Stimulated activated CD8-positive, alpha-beta memory T cell treated with anti-CD3 and anti-CD28 coated beads, Interleukin-2, amount 100 ng/mL, for 48 hours (primary cell): ENCODE measurements at regions not wholly inside any gene's neighbourhood (a gene's known extent, or its start where the extent isn't known, plus 50 kb on each side); places are given as distances from the start of the nearest gene placed in this dataset.
"Not testable (repeated sequence)": the region's sequence is repeated elsewhere in the genome, so short reads cannot be mapped to it uniquely, and the experiment has no call there.

Experiments
- DNase-seq, 2 donors: peaks; one replicate each; pipeline ENCODE4 v3.0.0-alpha.2; 2020; ENCODE audit warnings: low read depth in 2 of 2

DNA sequence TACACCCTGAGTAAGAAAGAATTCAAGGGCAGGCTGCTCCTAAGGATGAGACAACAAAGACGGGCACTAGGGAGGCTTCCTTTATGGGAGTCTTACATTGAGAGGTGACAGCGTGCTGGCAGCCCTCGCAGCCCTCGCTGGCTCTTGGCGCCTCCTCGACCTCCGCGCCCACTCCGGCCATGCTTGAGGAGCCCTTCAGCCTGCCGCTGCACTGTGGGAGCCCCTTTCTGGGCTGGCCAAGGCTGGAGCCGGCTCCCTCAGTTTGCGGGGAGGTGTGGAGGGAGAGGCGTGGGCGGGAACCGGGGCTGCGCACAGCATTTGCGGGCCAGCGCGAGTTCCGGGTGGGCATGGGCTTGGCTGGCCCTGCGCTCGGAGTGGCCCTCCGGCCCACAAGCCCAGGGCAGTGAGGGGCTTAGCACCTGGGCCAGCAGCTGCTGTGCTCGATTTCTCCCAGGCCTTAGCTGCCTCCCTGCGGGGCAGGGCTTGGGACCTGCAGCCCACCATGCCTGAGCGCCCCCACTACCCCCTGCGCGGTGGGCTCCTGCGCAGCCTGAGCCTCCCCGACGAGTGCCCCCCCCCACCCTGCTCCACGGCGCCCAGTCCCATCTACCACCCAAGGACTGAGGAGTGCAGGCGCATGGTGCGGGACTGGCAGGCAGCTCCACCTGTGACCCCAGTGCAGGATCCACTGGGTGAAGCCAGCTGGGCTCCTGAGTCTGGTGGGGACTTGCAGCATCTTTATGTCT, 75.3 kb downstream of the BARX1 start:
- DNase-seq = not testable (repeated sequence)

DNA sequence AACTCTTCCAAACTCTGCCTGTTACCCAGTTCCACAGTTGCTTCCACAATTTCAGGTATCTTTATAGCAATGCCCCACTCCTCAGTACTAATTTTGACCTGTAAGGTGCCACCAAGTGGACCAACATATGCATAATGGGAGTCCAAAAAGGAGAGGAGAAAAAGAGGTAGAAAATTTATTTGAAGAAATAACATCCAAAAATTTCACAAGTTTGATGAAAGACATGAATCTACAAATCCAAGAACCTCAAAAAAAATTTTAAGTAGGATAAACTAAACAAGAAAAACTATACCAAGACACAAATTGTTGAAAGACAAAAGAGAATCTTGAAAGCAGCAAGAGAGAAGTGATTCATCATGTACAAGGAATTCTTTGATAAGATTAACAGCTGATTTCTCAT, 79.8 kb downstream of the BARX1 start:
- DNase-seq = no peak

DNA sequence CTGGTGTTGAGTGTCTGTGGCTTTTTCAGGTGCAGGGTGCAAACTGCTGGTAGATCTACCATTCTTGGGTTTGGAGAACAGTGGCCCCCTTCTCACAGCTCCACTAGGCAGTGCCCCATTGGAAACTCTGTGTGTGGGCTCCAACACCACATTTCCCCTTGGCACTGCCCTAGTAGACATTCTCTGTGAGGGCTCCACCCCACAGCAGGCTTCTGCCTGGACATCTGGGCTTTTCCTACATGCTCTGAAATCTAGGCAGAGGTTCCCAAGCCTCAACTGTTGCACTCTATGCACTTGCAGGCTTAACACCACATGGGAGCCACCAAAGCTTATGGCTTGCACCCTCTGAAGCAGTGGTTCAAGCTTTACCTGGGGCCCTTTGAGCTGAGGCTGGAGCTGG, 80.9 kb downstream of the BARX1 start:
- no peak for DNase-seq

DNA sequence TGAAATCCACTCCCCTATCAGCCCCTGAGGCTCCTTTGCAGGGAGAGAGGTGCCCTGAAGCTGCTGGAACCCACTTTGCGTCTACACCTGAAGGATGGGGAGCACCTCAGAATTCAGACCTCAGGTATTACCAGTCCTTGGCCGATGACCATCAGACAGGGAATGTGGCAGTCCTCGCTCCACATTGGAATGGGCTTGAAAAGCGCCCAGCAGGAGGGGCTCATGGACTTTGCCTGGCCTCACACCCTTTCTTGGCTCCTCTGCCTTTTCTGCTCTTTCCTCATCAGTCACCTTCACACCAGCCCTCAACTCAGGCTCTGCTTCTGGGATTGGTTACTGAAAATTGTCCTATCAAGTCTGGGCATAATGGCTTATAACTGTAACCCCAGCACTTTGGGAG, 83.9 kb downstream of the BARX1 start:
- DNase-seq = no peak

DNA sequence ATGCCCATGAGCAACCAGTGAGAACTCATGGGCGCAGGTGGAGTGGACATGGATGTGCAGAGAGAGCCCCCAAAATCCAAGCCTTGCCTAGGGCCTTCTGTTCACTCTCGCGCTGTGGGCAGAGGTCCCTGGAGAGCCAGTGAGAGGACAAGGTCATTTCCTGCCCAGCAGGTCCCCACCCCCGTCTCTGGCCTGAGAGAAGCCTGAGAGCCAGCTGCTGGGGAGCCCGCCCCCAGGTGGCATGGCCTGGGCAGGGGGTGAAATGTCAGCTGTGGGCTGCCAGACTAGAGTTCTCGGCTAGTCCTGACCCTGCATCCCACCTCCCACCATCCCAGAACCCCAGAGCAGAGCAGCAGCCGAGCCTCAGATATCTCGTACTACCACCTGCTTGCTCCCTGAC, 85.3 kb downstream of the BARX1 start:
- no peak for DNase-seq

DNA sequence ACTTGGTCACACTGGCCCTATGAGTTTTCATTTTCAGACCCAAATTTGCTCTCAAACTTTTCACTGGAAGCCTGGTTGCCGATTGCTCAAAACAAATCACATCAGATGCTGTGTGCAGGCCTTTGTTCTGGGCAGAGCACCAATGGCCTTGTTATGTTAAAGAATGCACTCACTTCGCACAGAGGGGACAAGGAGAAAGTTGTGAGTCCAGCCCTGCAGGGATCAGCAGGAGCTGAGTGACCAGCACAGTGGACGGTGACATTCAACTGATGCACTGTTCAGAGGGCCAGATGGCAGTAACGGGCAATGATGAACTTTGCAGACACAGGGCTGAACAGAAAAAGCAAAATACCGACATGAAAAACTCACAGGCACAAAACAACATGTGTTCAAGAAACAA, 86.1 kb downstream of the BARX1 start:
- DNase-seq = no peak

DNA sequence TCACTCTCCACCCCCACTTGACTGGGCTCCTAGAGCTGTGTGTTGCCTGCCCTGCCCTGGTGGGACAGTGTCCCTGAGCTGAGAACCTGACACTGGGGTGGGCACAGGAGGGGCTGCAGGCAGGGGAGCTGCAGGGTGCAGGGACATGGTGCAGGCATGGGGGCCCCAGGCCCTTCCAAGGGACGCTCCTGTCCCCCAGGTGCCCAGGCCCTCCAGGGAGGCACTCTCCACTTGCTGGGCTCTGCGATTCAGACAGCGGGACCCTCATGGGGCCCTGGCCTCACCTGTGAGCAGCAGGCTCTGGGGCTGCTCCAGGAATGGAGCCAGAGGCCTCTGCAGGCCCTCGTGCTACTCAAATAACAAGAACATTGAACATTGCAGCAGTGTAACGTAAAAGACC, 89.4 kb downstream of the BARX1 start:
- no peak for DNase-seq

DNA sequence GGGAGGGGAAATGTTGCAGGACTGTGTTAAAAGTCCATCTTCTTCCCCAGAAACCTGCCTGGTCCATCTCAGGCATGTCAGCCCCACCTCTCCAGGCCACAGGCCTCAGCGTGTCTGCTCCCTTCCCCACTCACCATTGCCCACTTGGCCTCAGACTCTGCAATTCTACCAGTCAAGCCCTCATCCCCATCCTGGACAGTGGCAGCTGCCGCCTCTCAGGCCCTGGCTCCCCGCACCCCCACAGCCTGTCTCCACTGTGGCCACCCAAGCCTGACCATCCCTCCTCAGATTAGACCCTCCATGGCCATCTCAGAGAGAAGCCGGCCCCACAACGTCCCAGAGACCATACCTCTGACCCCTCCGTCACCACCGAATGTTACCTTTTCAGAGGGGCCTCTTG, 89.9 kb downstream of the BARX1 start:
- no peak for DNase-seq

DNA sequence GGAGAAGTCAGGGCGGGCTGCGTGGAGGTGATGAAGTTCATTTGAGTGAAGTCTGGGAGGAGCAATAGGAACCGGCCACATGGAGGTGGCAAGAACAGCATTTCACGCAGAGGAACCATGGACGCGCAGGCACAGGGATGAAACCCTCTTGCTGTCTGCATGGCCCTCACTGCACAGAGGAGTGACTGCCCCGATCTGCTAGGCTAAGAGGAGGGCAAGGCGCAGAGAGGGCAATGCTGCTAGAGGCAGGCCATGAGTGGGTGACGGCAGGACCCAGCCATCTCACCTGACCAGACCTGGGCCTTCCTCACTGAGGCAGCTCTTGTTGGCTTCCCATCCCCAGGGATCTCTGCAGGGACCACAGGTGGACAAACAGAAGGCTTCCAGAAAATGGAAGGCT, 90.3 kb downstream of the BARX1 start:
- no peak for DNase-seq

DNA sequence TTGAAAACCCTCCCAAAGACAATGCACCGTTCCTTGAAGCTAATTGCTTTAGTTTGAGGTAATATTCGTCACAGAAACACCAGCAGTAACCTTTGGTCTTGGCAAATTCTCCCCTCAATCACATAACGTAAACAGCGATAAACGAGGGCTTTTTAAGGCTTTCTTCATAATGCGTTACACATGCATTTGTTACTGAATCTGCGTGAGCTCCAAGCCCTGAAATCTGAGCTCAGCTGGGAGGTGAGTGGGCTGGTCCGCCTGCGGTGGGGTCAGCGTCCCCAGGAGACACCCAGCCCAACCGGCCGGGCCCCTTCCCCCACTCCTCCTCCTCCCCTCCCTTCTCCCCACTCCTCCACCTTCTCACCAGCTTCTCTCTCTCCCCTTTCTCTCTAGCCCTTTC, 91.1 kb downstream of the BARX1 start:
- DNase-seq = no peak

DNA sequence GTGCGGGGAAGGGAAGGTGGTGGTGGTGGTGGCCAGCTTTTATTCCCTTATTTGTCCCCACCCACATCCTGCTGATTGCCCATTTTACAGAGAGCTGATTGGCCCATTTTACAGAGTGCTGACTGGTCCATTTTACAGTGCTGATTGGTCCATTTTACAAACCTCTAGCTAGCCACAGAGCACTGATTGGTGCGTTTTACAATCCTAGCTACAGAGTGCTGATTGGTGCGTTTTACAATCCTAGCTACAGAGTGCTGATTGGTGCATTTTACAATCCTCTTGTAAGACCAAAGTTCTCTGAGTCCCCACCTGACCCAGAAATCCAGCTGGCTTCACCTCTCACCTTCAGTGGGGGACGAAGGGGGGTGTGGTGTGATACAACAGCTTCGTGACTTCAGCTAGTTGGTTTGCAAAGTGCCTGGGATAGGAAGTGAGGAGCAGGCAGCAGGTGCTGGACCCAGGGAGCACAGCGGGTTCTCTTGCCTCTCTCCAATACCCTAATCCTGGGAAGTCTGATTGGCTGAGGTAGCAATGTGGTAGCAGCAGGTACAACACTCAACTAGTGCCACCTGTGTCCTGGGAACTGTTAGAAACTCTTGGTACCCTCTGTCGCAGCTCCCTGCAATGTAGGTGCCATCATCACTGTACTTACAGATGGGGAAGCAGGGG, 92.1 kb downstream of the BARX1 start:
- DNase-seq = no peak

DNA sequence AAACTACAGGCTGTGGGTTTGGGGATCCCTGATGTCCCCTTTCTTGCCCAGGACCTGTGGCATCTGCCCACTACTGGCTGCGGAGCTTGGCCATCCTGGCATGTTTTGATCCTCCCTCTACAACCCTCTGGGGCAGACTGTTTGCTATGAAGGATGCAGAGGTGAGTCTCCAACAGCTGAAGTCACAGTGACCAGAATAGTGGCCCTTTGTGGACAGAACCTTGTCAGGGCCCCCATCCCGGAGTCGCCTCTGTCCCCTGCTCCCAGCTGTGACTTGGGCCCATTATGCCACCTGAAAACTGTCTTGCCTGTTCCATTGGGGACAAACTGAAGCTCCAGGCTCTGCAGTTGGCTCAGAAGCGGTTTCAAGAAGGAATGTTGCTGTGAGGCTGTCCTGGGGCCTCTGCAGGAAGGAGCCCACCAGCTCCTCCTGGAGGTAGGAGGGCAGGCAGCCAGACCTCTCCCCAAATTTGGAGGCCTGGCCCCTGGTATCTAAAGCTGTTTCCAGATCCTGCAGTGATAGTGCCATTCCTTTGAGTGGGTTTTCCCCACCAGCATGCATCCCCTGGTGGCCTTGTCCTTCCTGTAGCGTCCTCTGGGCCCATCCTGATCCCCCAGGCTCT, 93.3 kb downstream of the BARX1 start:
- DNase-seq = no peak

DNA sequence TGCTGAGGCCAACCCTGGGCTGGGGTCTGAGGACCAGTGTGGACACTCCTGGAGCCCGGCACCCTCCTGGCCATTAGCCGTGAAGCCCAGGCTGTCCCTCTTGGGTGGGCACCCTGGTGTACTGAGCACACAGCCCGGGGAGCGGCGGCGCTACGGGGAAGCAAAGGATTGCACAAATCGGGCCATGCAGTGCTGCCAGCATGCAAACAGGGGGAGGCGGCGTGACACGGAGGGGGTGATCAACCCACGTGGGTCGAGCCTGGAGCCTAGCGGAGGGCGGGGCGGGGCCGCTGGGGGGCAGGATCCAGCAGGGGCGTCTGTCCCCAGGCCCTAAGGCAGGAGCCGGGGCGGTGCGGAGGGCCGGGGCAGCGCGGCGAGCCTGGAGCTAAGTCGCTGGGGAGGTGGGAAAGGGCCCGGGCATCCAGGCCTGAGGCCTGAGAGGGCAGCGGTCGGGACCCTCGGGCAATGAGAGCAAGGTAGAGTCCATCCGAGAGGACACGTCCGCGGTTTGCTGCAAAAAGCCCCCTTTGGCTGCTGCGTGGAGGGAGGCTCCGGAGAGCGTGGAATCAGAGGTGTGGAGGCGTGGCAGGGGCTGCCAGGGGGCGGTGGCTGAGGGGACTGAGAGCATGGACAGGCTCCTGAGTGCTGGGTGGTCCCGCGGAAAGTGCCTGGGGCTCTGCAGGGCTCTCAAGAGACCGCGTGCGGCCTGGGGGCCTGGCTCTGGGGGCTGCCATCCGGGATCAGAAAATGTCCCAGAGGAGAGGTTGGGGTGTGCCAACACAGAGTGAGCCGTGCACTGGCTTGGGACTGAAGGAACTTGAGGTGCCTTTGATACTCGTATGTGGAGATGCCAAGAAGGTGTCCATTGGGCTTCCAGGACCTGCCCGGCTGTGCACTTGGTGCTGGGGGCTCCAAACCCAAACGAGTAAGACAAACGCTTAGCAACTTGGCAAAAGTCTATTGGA, 94.2 kb downstream of the BARX1 start:
- no peak for DNase-seq

DNA sequence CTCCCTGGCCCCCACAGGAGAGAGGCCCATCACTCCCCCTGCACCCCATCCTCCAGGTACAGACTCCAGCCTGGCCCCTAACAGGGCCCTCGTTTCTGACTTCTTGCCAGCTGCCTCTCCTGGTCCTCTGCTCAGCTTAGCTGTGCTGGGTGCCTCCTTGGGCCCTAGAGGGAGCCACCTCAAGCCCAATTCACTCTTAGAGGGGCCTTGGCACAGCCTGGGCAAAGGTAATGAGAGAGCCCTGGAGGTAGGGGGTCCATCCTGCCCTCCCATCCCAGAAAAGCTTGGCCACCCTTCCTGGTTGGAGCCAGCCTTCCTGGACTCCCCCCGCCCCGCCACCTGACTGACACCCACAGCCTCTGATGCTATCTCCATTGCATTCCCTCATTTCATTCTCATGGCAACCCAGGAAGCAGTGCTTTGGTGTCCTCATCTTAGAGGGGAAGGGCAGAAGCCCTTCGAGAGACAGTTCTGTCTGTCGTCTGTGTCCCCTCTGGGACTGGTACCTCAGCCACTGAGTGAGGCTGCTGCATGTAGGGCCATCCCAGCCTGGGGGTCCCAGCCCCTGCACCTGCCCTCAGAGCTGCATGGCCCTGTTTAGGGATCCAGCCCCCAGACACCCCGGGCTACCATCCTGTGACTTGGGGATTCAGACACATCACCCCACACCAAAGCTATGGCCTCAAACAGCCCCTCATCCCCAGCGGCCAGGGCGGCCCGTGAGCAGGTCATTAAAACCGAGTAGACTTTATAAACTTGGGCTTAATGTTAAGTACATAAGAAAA, 95.5 kb downstream of the BARX1 start:
- DNase-seq = no peak

DNA sequence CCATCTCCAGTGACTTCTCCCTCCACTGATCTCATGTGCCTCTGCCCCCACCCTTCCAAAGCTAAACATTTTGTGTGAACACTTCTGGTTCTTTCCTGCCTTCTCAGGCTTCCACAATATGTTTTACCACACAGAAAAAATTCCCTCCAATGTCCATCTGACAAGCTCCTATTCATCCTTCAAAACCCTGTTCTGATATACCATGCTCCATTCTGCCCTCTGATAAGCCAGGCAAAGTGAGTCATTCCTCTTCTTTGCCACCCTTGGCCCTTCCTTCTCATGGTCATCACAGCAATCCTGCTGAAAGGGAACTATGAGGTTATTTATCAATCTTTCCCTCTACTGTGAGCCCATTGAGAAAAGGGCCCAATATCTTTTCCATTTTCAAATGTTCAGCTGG, 97.6 kb downstream of the BARX1 start:
- no peak for DNase-seq

DNA sequence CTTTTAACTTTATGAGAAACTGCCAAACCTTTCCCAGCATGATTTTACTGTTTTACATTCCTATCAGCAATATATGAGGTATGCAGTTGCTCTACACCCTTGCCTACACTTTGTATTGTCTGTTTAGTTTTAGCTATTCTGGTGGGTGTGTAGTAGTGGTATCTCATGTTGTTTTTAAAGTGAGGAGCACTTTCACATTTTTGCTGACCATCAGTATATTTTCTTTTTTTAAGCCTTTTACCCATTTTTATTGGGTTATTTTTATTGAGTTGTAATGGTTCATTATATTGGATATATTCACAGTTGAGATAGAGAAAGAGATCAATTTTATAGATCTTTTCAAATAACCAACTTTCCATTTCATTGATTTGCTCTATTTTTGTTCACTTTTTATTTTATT, 102.4 kb downstream of the BARX1 start:
- no peak for DNase-seq

DNA sequence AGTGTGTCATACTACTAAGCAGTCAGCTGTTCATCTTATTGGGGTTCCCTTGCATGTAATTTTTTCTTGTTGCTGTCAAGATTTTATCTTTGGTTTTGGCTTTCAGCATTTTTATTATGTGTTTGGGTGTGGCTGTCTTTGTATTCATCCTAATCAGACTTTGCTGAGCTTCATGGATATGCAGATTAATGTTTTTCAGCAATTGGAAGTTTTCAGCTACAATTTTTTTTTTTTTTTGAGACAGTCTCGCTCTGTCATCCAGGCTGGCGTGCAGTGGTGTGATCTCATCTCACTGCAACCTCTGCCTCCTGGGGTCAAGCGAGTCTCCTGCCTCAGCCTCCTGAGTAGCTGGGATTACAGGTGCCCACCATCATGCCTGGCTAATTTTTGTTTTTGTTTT, 108.8 kb downstream of the BARX1 start:
- DNase-seq = no peak

DNA sequence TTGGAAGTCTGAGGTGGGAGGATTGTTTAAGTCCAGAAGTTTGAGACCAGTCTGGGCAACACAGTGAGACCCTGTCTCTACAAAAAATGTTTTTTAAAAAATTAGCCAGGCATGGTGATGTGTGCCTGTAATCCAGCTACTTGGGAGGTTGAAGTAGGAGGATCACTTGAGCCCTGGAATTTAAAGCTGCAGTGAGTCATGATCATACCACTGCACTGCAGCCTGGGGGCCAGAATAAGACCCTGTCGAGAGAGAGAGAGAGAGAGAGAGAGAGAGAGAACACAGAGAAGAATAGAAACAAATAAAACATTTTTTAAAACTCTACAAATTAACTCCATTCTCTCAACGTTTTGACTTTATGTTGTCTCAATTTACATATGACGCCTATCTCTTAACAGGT, 111.8 kb downstream of the BARX1 start:
- no peak for DNase-seq

DNA sequence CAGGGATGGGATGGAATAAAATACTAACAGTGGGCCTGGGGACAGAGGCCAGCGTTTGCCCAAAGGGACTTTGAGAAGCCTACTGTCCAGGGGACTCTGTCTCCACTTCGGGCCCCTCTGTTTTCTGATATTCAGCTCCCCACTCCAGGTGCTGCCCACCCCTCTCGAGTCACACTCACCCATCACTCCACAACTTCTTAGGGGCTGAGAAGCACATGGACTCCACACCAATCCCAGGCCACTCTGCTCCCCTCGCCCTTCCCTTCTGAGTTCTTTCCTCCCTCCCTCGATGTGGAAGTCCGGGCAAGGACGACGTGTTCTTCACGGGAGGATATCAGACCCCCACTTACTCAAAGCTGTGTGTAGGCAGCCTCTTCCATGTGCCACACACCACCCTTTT, 124.5 kb downstream of the BARX1 start:
- DNase-seq = no peak

DNA sequence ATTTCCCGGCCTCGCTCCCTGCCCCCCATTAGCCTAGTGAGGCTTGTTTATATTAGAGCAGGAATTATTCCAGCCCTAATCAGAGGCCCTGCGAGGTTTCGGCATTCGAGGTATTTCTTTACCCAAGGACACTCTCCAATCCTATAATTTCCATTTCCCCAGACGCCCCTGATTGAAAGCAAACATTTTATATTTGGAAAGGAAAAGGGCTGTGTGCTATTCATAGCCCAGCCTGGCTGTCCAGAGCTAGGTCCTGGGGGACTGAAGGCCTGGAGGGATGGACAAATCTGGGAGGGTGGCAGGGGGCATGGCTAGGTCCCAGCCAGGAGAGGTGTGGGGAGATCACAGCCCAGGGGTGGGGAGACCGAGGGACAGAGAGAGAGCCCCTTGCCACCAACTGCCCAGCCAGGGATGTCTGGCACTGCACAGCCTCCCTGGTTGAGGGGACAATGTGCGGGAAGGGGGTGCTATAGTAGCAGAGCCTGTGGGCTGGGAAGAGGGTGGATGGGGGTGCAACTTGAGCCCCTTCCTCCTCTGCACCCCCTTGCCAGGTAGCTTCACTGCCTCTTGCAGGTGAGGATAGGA, 125.1 kb downstream of the BARX1 start:
- no peak for DNase-seq
